HCT116 (cell line): ENCODE measurements at regions not wholly inside any gene's neighbourhood (a gene's known extent, or its start where the extent isn't known, plus 50 kb on each side); places are given as distances from the start of the nearest gene placed in this dataset.

Experiments
- ATAC-seq: fragments of 200-7000 bp; cut with Tn5 transposase; 2 replicates; pipeline ENCODE4 v1.9.1; 2020; ENCODE audit warnings: mild to moderate bottlenecking, moderate library complexity
- BruUV-seq: library from RNA; stranded (reverse); fragments of 400-500 nt; replicated peaks from 2 replicates; lab custom pipeline; 2021; lab: Mats Ljungman, UMichigan
- CTCF ChIA-PET: fragments of 300-600 bp; sonication (Branson Sonifier 250); formaldehyde crosslinking; loops from one replicate; lab custom pipeline; 2021; ENCODE audit warnings: antibody characterized with exemption; lab: Charles Lee
- POLR2A ChIA-PET: fragments of 300-600, 350-600 bp; sonication (Branson Sonifier 250); formaldehyde crosslinking; loops from one replicate; lab custom pipeline; 2021; ENCODE audit warnings: antibody characterized with exemption; lab: Charles Lee
- RAD21 ChIA-PET, 2 experiments: fragments of 300-600 bp; sonication (Branson Sonifier 250); formaldehyde crosslinking; loops; one replicate each; lab custom pipeline; 2023; ENCODE audit warnings: low total read pairs in 2 of 2; ENCODE audit not compliant: uncharacterized antibody in 2 of 2, unreplicated experiment in 2 of 2, low non-redundant PET in 1 of 2; lab: Charles Lee
- DNase-seq: peaks from one replicate; pipeline ENCODE4 v3.0.0-alpha.2; 2010; ENCODE audit warnings: low read depth, low spot score
- H2AFZ ChIP-seq: fragments of 200-600 bp; shearing (Covaris generic), sonication (generic); 2 replicates; pipeline ENCODE4 v1.6.1; 2017; ENCODE audit warnings: low read depth, mixed run types, mixed read lengths, antibody characterized with exemption, low read length; ENCODE audit not compliant: poor library complexity, severe bottlenecking
- H3K27ac ChIP-seq: 2 replicates; pipeline ENCODE4 v1.5.1; 2012; ENCODE audit warnings: low read depth, low read length
- H3K27me3 ChIP-seq: fragments of 200-600 bp; sonication (generic); 2 replicates; pipeline ENCODE4 v1.6.1; 2016; ENCODE audit warnings: mixed run types, low read length, mixed read lengths; ENCODE audit not compliant: insufficient read depth
- H3K36me3 ChIP-seq, 2 experiments: fragments of 200-500 bp in 1 of 2; fragments of 200-600 bp in 1 of 2; sonication (Bioruptor generic) in 1 of 2; sonication (generic) in 1 of 2; 2 replicates each; pipeline versions ENCODE4 v1.5.1 to v1.6.1; 2014 to 2016; ENCODE audit warnings: low read length in 2 of 2, inconsistent platforms in 1 of 2, mixed read lengths in 1 of 2, mixed run types in 1 of 2; ENCODE audit not compliant: insufficient read depth in 2 of 2, control insufficient read depth in 1 of 2
- H3K4me1 ChIP-seq, 2 experiments: fragments of 200-600 bp in 1 of 2; sonication (generic) in 1 of 2; 2 replicates each; pipeline versions ENCODE4 v1.5.1 to v1.6.1; 2012 to 2017; ENCODE audit warnings: low read length in 2 of 2, inconsistent platforms in 1 of 2, mild to moderate bottlenecking in 1 of 2, mixed read lengths in 1 of 2, mixed run types in 1 of 2, moderate library complexity in 1 of 2; ENCODE audit not compliant: insufficient read depth in 2 of 2, control insufficient read depth in 1 of 2
- H3K4me2 ChIP-seq: fragments of 200-600 bp; sonication (generic); 2 replicates; pipeline ENCODE4 v1.6.1; 2017; ENCODE audit warnings: mixed run types, low read length, mixed read lengths
- H3K4me3 ChIP-seq, 2 experiments: fragments of 200-600 bp in 1 of 2; sonication (generic) in 1 of 2; replicated peaks in 1 of 2; 2 replicates each; pipeline ENCODE4 v1.5.1; 2011 to 2016; ENCODE audit warnings: low read length in 2 of 2, control low read depth in 1 of 2, low read depth in 1 of 2, mild to moderate bottlenecking in 1 of 2, mixed read lengths in 1 of 2, mixed run types in 1 of 2
- H3K79me2 ChIP-seq: fragments of 200-600 bp; sonication (generic); 2 replicates; pipeline ENCODE4 v1.6.1; 2017; ENCODE audit warnings: mild to moderate bottlenecking, mixed run types, low read length, moderate library complexity, mixed read lengths; ENCODE audit not compliant: insufficient read depth
- H3K9ac ChIP-seq: fragments of 200-600 bp; sonication (generic); 2 replicates; pipeline ENCODE4 v1.6.1; 2016; ENCODE audit warnings: low read length, mixed read lengths
- H3K9me2 ChIP-seq: fragments of 200-600 bp; sonication (generic), shearing (Covaris generic); 2 replicates; pipeline ENCODE4 v1.6.1; 2017; ENCODE audit warnings: mixed run types, mild to moderate bottlenecking, moderate library complexity; ENCODE audit not compliant: insufficient read depth
- H3K9me3 ChIP-seq, 2 experiments: fragments of 200-500 bp in 1 of 2; fragments of 200-600 bp in 1 of 2; sonication (Bioruptor generic) in 1 of 2; sonication (generic) in 1 of 2; 2 replicates each; pipeline ENCODE4 v1.6.1; 2014 to 2017; ENCODE audit warnings: low read length in 2 of 2, mixed read lengths in 2 of 2, inconsistent platforms in 1 of 2, low read depth in 1 of 2, mild to moderate bottlenecking in 1 of 2, mixed run types in 1 of 2, moderate library complexity in 1 of 2; ENCODE audit not compliant: control insufficient read depth in 1 of 2, insufficient read depth in 1 of 2
- H4K20me1 ChIP-seq: fragments of 200-600 bp; sonication (generic), shearing (Covaris generic); 2 replicates; pipeline ENCODE4 v1.6.1; 2017; ENCODE audit warnings: mixed run types, mild to moderate bottlenecking, moderate library complexity; ENCODE audit not compliant: insufficient read depth
- CBX3 ChIP-seq: IDR thresholded peaks from 2 replicates; pipeline ENCODE4 v1.6.1; 2012; ENCODE audit warnings: low read depth
- CTCF ChIP-seq, 3 experiments: fragments of 200-600 bp in 1 of 3; sonication (generic) in 1 of 3; IDR thresholded peaks in 2 of 3; conservative IDR thresholded peaks in 1 of 3; 2 replicates each; pipeline ENCODE4 v1.5.1; 2012 to 2017; ENCODE audit warnings: low read depth in 2 of 3, low read length in 2 of 3, antibody characterized with exemption in 1 of 3, borderline replicate concordance in 1 of 3, control low read depth in 1 of 3, mild to moderate bottlenecking in 1 of 3, mixed read lengths in 1 of 3, mixed run types in 1 of 3, moderate library complexity in 1 of 3; ENCODE audit not compliant: insufficient read depth in 1 of 3
- POLR2AphosphoS5 ChIP-seq: IDR thresholded peaks from 2 replicates; pipeline ENCODE4 v1.6.1; 2011; ENCODE audit warnings: mild to moderate bottlenecking, low read depth, low read length, moderate library complexity
- ZBTB33 ChIP-seq: IDR thresholded peaks from 2 replicates; pipeline ENCODE4 v1.6.1; 2011; ENCODE audit warnings: mild to moderate bottlenecking, low read length, moderate library complexity; ENCODE audit not compliant: insufficient replicate concordance; ENCODE audit errors: extremely low read depth
- ZNF274 ChIP-seq: fragments of 200-500 bp; sonication (Bioruptor generic); IDR thresholded peaks from 2 replicates; pipeline ENCODE4 v1.6.1; 2014; ENCODE audit warnings: mild to moderate bottlenecking, low read depth, low read length, inconsistent platforms
- intact Hi-C: fragments of 100-400 bp; cut with micrococcal nuclease; formaldehyde crosslinking; loops from 2 replicates; pipeline ENCODE4 v1.10.0; 2022

- CTCF ChIA-PET: no interaction called here
- intact Hi-C loops: no loop called here
- no peaks in the 10 kb centered on the region for H3K79me2 ChIP-seq
- BruUV-seq: no TSS peak
- no peak for DNase-seq
- no peak overlapping the region for H3K4me3 ChIP-seq
- no peaks in the 10 kb centered on the region for H3K4me1 ChIP-seq
- H3K36me3 ChIP-seq: no peaks in the 10 kb centered on the region
- TF ChIP-seq ZBTB33 (no peak), CBX3 (no peak), POLR2AphosphoS5 (no peak), CTCF (IDR thresholded peaks at IDR 0.05 in 2 of 3, conservative IDR thresholded peaks at IDR 0.05 in 1 of 3; ENCODE audit: borderline replicate concordance in 1 of 3, insufficient read depth in 1 of 3, low read depth in 2 of 3, low read length in 2 of 3) (no peak), ZNF274 (no peak)
- TF ChIP-seq, all 23 proteins: peak for 0
- Histone ChIP-seq H3K4me2 (no peak overlapping the region), H3K27me3 (no peaks in the 10 kb centered on the region), H3K9me3 (no peaks in the 10 kb centered on the region), H2AFZ (no peak overlapping the region), H3K9me2 (no peaks in the 10 kb centered on the region), H3K27ac (no peak overlapping the region), H4K20me1 (no peaks in the 10 kb centered on the region), H3K9ac (no peak overlapping the region)
- ChIA-PET RAD21 (no interaction called here), POLR2A (interaction anchor here (0.7 kb wide), 1 partner anchor 763 kb away, joined by 3 read pairs; no protein-coding TSS in a partner anchor)
- no peak for ATAC-seq
Measured at GRCh38 chr5:57900381-57900944, 417.9 kb upstream of the ACTBL2 start.
